Smooth muscle cell of the brain vasculature (primary cell): ENCODE measurements at regions not wholly inside any gene's neighbourhood (a gene's known extent, or its start where the extent isn't known, plus 50 kb on each side); places are given as distances from the start of the nearest gene placed in this dataset.
"Not testable (repeated sequence)": the region's sequence is repeated elsewhere in the genome, so short reads cannot be mapped to it uniquely, and the experiment has no call there.

Experiments used
- DNase-seq: peaks from one replicate; pipeline ENCODE4 v3.0.0-alpha.2; 2012; ENCODE audit warnings: low read depth, low spot score

DNA sequence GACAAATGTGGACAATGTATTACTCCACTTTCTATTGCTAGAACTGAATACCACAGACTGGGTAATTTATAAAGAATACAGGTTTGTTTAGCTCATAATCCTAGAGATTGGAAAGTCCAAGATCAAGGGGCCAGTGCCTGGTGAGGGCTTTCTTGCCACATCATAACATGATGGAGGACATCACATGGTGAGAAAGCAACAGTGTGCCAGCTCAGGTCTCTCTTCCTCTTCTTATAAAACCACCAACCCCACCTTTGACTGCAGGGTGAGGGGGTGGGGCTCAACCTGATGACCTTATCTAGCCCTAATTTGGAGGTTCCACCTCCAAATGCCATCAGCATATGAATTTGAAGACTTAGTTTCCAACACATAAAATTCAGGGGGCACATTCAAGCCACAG is 105.7 kb upstream of the CXorf66 start:
- DNase-seq, result no peak

DNA sequence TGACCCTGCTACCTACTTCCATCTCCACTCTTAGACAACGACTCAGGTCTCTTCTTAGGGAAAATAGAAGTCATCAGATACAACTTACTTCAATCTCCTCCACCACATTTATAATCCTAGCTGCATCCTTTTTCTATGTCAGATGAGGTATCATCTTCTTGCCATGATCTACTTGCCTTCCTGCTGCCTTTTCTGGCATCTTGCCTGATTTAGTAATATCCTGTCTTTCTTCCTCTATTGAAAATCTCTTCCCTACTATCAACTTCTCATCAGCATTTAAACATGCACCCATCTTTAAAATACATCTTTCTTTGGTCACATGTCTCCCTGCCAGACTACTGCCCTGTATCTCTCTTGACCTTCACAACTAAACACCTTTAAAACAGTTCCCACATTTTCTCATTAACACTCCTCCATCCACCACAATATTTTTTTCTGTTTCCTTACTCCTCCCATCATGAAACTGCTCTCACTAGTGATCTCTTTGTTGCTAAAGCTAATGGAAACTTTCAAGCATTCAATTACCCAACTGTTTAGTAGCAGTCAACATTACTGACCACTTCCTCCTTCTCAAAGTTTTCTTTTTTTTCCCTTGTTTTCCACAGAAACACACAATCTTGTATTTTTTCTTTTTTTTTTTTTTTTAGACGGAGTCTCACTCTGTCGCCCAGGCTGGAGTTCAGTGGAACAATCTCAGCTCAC is 100.8 kb upstream of the CXorf66 start:
- DNase-seq, result no peak

GRCh38 chrX:140064993-140065392 is 99.7 kb upstream of the CXorf66 start:
- DNase-seq, result no peak

DNA sequence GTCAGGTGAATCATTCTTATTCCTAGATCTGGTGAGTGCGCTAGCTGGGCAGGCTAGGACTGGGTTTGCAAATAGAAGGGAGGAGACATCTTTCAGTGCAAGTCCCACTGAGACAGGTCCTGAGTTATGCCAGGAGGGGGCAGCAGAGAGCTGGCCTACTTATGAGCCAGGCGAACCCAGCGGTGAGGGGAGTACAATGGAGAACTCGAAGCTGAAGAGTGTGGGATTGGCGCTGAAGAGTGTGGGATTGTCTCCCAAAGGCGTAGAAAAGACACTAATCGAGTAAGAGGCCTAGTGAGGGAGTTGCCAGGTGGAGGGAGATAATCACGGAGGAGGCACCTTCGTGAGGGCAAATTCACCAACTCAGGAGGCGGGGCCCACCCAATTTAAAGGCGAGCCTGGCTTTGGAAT is 91.7 kb upstream of the CXorf66 start:
- peak; percentile 17 for DNase-seq

- no peak for DNase-seq
Measured at GRCh38 chrX:140053846-140054245, 88.5 kb upstream of the CXorf66 start.

GRCh38 chrX:140050906-140051305 is 85.6 kb upstream of the CXorf66 start:
- no peak for DNase-seq

GRCh38 chrX:140040386-140040785 is 75.1 kb upstream of the CXorf66 start:
- no peak for DNase-seq

DNA sequence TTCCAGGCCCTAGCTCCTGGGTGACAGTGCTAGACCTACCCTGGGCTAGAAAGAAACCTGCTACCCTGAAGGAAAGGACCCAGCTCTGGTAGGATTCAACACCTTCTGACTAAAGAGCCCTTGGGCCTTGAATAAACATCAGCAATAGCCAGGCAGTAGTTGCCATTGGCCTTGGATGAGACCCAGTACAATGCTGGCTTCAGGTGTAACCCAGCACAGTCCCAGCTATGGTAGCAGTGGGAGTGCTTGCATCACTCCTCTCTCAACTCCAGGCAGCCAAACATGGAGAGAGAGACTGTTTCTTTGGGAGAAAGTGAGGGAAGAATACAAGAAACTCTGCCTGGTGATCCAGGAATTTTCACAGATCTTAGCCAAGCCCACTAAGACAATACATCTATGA is 73.5 kb upstream of the CXorf66 start:
- no peak for DNase-seq

- DNase-seq, result no peak
Measured at GRCh38 chrX:140034916-140035315, 69.6 kb upstream of the CXorf66 start.

GRCh38 chrX:140022482-140022881 is 57.2 kb upstream of the CXorf66 start:
- no peak for DNase-seq

- not testable (repeated sequence) for DNase-seq
Measured at GRCh38 chrX:140019134-140019533, 53.8 kb upstream of the CXorf66 start.
